Ishikawa (cell line): ENCODE measurements at regions not wholly inside any gene's neighbourhood (a gene's known extent, or its start where the extent isn't known, plus 50 kb on each side); places are given as distances from the start of the nearest gene placed in this dataset.

Experiments used
- CEBPB ChIP-seq: IDR thresholded peaks from 2 replicates; pipeline ENCODE4 v1.6.1; 2012
- EP300 ChIP-seq: IDR thresholded peaks from 2 replicates; pipeline ENCODE4 v1.6.1; 2012; ENCODE audit warnings: borderline replicate concordance
- FOXM1 ChIP-seq: IDR thresholded peaks from 2 replicates; pipeline ENCODE4 v1.6.1; 2012; ENCODE audit warnings: low read depth, borderline replicate concordance
- RAD21 ChIP-seq: IDR thresholded peaks from 2 replicates; pipeline ENCODE4 v1.6.1; 2012; ENCODE audit warnings: low read depth
- TCF12 ChIP-seq: IDR thresholded peaks from 2 replicates; pipeline ENCODE4 v1.6.1; 2012; ENCODE audit warnings: low read depth
- TF ChIP-seq, protein P1 (sequence below): IDR thresholded peaks from 2 replicates; pipeline ENCODE4 v1.6.1; 2012

DNA sequence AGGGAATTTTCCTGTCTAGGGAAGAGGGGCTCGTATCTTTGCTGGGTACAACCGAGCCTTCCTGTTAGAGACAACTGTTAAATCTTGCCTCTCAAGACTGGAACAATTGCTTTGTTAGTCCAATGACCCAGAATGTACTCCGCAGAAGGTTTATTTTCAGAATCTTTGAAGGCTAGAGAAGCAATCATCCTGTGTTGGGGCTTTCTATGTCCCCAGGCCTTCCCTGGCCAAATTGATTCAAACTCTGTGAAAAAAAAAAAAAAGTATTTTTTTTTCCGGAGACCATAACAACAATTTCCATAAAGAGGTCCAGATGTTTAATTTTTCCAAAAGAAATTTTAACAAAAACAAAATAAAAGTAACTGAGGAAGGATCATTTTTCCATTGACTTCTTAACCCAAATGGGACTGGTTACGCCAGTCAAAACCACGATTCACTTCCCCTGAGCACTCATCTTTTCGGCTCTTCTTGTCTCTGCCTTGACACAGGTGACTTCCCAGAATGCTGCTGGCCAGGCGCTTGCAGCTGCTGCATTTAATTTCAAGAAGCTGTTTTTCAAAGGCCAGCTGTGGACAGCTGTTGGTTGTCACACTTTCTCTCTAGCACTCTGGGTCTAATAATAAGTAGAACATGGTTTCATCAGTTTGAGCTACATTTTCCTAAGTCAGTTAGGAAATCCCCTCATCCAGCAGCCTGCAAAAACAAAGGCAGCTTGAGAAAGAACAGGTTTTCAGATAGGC, 81.6 kb upstream of the MANSC4 start:
- TF ChIP-seq CEBPB (no peak), EP300 (no peak), FOXM1 (no peak), RAD21 (no peak), TCF12 (no peak)
- TF ChIP-seq, protein P1, sequence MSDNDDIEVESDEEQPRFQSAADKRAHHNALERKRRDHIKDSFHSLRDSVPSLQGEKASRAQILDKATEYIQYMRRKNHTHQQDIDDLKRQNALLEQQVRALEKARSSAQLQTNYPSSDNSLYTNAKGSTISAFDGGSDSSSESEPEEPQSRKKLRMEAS, result no peak
